IMR-90 (cell line): ENCODE measurements at regions not wholly inside any gene's neighbourhood (a gene's known extent, or its start where the extent isn't known, plus 50 kb on each side); places are given as distances from the start of the nearest gene placed in this dataset.

Source experiments
- ATAC-seq: fragments of 200-7000 bp; cut with Tn5 transposase; 2 replicates; pipeline ENCODE4 v1.9.1; 2020; ENCODE audit warnings: low read depth, mild to moderate bottlenecking, moderate library complexity
- BruUV-seq: library from RNA; stranded (reverse); fragments of 400-500 nt; replicated peaks from 2 replicates; lab custom pipeline; 2021; lab: Mats Ljungman, UMichigan
- CTCF ChIA-PET: fragments of 300-600 bp; formaldehyde crosslinking; extraction: SDS; loops from one replicate; lab custom pipeline; 2021; ENCODE audit warnings: antibody characterized with exemption; lab: Yijun Ruan, JAX
- POLR2A ChIA-PET: fragments of 300-600 bp; sonication (Branson Sonifier 250); formaldehyde crosslinking; loops from one replicate; lab custom pipeline; 2022; ENCODE audit warnings: antibody characterized with exemption; ENCODE audit not compliant: unreplicated experiment; lab: Charles Lee
- DNase-seq: peaks from one replicate; pipeline ENCODE4 v3.0.0; 2013
- H2AFZ ChIP-seq: replicated peaks from 2 replicates; pipeline ENCODE3; 2013; ENCODE audit warnings: low read length, mild to moderate bottlenecking; ENCODE audit not compliant: poor library complexity
- H2AK5ac ChIP-seq: 2 replicates; pipeline ENCODE4 v1.6.1; 2013; ENCODE audit warnings: low read depth, low read length, inconsistent platforms
- H2AK9ac ChIP-seq: replicated peaks from 2 replicates; pipeline ENCODE3; 2013; ENCODE audit warnings: mild to moderate bottlenecking, low read depth, low read length, moderate library complexity; ENCODE audit not compliant: poor library complexity
- H2BK120ac ChIP-seq: 2 replicates; pipeline ENCODE4 v1.6.1; 2013; ENCODE audit warnings: low read depth, low read length, inconsistent platforms
- H2BK15ac ChIP-seq: 3 replicates; pipeline ENCODE4 v1.6.1; 2013; ENCODE audit warnings: low read depth, low read length, inconsistent platforms
- H2BK20ac ChIP-seq: 2 replicates; pipeline ENCODE4 v1.6.1; 2013; ENCODE audit warnings: low read depth, mild to moderate bottlenecking, inconsistent platforms, low read length, moderate library complexity
- H2BK5ac ChIP-seq: 2 replicates; pipeline ENCODE4 v1.6.1; 2013; ENCODE audit warnings: mild to moderate bottlenecking, low read depth, low read length, inconsistent platforms; ENCODE audit not compliant: poor library complexity, severe bottlenecking
- H3K14ac ChIP-seq: replicated peaks from 2 replicates; pipeline ENCODE4 v1.6.1; 2013; ENCODE audit warnings: low read depth, low read length, inconsistent platforms
- H3K18ac ChIP-seq: 2 replicates; pipeline ENCODE4 v1.6.1; 2013; ENCODE audit warnings: low read depth, low read length, control low read depth
- H3K23ac ChIP-seq: 2 replicates; pipeline ENCODE4 v1.6.1; 2013; ENCODE audit warnings: low read depth, low read length, inconsistent platforms
- H3K27ac ChIP-seq: 2 replicates; pipeline ENCODE4 v1.5.1; 2013; ENCODE audit warnings: mild to moderate bottlenecking, control low read depth, low read length; ENCODE audit not compliant: insufficient read depth
- H3K27me3 ChIP-seq: 2 replicates; pipeline ENCODE4 v1.6.1; 2013; ENCODE audit warnings: low read length; ENCODE audit not compliant: control insufficient read depth, insufficient read depth
- H3K36me3 ChIP-seq: 2 replicates; pipeline ENCODE4 v1.6.1; 2013; ENCODE audit warnings: low read length, mixed read lengths; ENCODE audit not compliant: control insufficient read depth, insufficient read depth
- H3K4ac ChIP-seq: 2 replicates; pipeline ENCODE4 v1.6.1; 2013; ENCODE audit warnings: low read depth, low read length, inconsistent platforms
- H3K4me1 ChIP-seq: 2 replicates; pipeline ENCODE4 v1.6.1; 2013; ENCODE audit warnings: low read length, mixed read lengths; ENCODE audit not compliant: control insufficient read depth, insufficient read depth
- H3K4me2 ChIP-seq: 2 replicates; pipeline ENCODE4 v1.6.1; 2013; ENCODE audit warnings: low read depth, mild to moderate bottlenecking, control low read depth, low read length, moderate library complexity
- H3K4me3 ChIP-seq: 2 replicates; pipeline ENCODE4 v1.5.1; 2013; ENCODE audit warnings: low read depth, mild to moderate bottlenecking, control low read depth, low read length, moderate library complexity; ENCODE audit not compliant: insufficient read depth
- H3K56ac ChIP-seq: 2 replicates; pipeline ENCODE4 v1.6.1; 2013; ENCODE audit warnings: low read length, inconsistent platforms; ENCODE audit not compliant: insufficient read depth; ENCODE audit errors: extremely low read depth
- H3K79me1 ChIP-seq, 2 experiments: 2 replicates each; pipeline ENCODE4 v1.6.1; 2013; ENCODE audit warnings: low read length in 2 of 2, inconsistent platforms in 1 of 2, low read depth in 1 of 2
- H3K9ac ChIP-seq: 2 replicates; pipeline ENCODE4 v1.6.1; 2013; ENCODE audit warnings: low read depth, low read length, control low read depth
- H3K9me1 ChIP-seq: 2 replicates; pipeline ENCODE4 v1.6.1; 2013; ENCODE audit warnings: low read length, inconsistent platforms; ENCODE audit not compliant: insufficient read depth
- H3K9me3 ChIP-seq: 2 replicates; pipeline ENCODE4 v1.6.1; 2013; ENCODE audit warnings: low read length; ENCODE audit not compliant: control insufficient read depth, insufficient read depth
- H4K20me1 ChIP-seq: 2 replicates; pipeline ENCODE4 v1.6.1; 2013; ENCODE audit warnings: low read length, inconsistent platforms; ENCODE audit not compliant: insufficient read depth
- H4K5ac ChIP-seq: 2 replicates; pipeline ENCODE4 v1.6.1; 2013; ENCODE audit warnings: mild to moderate bottlenecking, low read depth, low read length, control low read depth
- H4K8ac ChIP-seq, 2 experiments: 2 replicates each; pipeline ENCODE4 v1.6.1; 2013; ENCODE audit warnings: low read depth in 2 of 2, low read length in 2 of 2, control low read depth in 1 of 2, inconsistent platforms in 1 of 2
- H4K91ac ChIP-seq: 2 replicates; pipeline ENCODE4 v1.6.1; 2013; ENCODE audit warnings: low read depth, low read length, inconsistent platforms; ENCODE audit not compliant: insufficient read depth
- BHLHE40 ChIP-seq: fragments of 150-350 bp; IDR thresholded peaks from 2 replicates; pipeline ENCODE4 v1.6.1; 2016; ENCODE audit warnings: mild to moderate bottlenecking, low read depth, low read length
- CHD1 ChIP-seq: IDR thresholded peaks from 2 replicates; pipeline ENCODE4 v1.6.1; 2012; ENCODE audit warnings: low read depth, low read length, improper control_type of control experiment
- ELK1 ChIP-seq: fragments of 150-350 bp; IDR thresholded peaks from 2 replicates; pipeline ENCODE4 v1.6.1; 2016; ENCODE audit warnings: low read depth, mild to moderate bottlenecking, low read length, moderate library complexity, borderline replicate concordance
- NFE2L2 ChIP-seq: fragments of 150-350 bp; IDR thresholded peaks from 2 replicates; pipeline ENCODE4 v1.6.1; 2016; ENCODE audit warnings: low read depth, mild to moderate bottlenecking, low read length
- POLR2A ChIP-seq: IDR thresholded peaks from 2 replicates; pipeline ENCODE4 v1.6.1; 2012; ENCODE audit warnings: mild to moderate bottlenecking, low read depth, low read length
- RCOR1 ChIP-seq: IDR thresholded peaks from 2 replicates; pipeline ENCODE4 v1.6.1; 2012; ENCODE audit warnings: mild to moderate bottlenecking, low read length, improper control_type of control experiment; ENCODE audit not compliant: insufficient replicate concordance
- RFX5 ChIP-seq: IDR thresholded peaks from 2 replicates; pipeline ENCODE4 v1.8.0; 2012; ENCODE audit warnings: low read depth, mild to moderate bottlenecking, low read length, moderate library complexity
- WGBS, 2 experiments: methylation state at CpG; one replicate each; pipeline versions ENCODE4 v1.1.5 to v1.1.7; 2013; ENCODE audit warnings: missing lambda C conversion rate in 2 of 2; ENCODE audit not compliant: insufficient read length in 1 of 2; ENCODE audit errors: extremely low coverage in 2 of 2; 5-methylcytosine and 5-hydroxymethylcytosine counted together
- dilution Hi-C: fragments of 300-500 bp; cut with HindIII; formaldehyde crosslinking; loops from one replicate; pipeline ENCODE4 v1.14.3; 2018; ENCODE audit warnings: low sequenced_read_pairs; ENCODE audit not compliant: unreplicated experiment
- in situ Hi-C: fragments of 300-500 bp; cut with MboI; formaldehyde crosslinking; loops from 3 replicates; pipeline ENCODE4 v1.14.3; 2019; ENCODE audit warnings: low sequenced_read_pairs, inconsistent platforms, mixed read lengths
- intact Hi-C: fragments of 100-400 bp; cut with micrococcal nuclease; formaldehyde crosslinking; loops from 2 replicates; pipeline ENCODE4 v1.10.0; 2022
- TF ChIP-seq, protein P1 (sequence below): fragments of 150-350 bp; IDR thresholded peaks from 2 replicates; pipeline ENCODE4 v1.6.1; 2017; ENCODE audit warnings: mild to moderate bottlenecking, antibody characterized with exemption, low read length, low read depth

DNA sequence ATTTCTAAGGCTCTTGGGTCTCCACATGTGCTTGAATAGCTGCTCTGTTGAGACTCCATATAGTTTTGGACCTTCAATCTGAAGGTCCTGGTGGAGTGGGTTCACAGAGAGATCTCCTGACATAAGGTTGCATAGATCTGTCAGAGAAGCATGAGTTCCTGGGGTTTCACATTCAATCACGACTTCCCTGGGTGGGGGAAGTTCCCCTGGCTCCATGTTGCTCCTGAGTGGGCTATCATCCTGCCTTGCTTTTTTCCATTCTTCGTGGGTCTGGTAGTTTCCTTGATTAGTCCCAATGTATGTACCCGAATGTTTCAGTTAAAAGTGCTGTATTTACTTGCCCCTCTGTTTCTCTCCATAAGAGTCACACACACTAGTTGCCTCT is 181.8 kb downstream of the RASSF9 start:
- H3K27me3 ChIP-seq = no peaks in the 10 kb centered on the region
- no peak overlapping the region for H2BK5ac ChIP-seq
- DNase-seq (no peak), ATAC-seq (no peak)
- no peak overlapping the region for H2AFZ ChIP-seq
- no peak overlapping the region for H4K8ac ChIP-seq
- POLR2A ChIA-PET = no interaction called here
- WGBS, 2 experiments = no CpG with 5 or more reads among the region's 3 CpGs
- H3K4me3 ChIP-seq = no peak overlapping the region
- H2BK120ac ChIP-seq = no peak overlapping the region
- no peaks in the 10 kb centered on the region for H4K20me1 ChIP-seq
- H3K56ac ChIP-seq = no peak overlapping the region
- TF ChIP-seq RCOR1 (no peak), NFE2L2 (no peak), POLR2A (no peak), BHLHE40 (no peak), RFX5 (no peak), ELK1 (no peak), CHD1 (no peak)
- TF ChIP-seq, protein P1, sequence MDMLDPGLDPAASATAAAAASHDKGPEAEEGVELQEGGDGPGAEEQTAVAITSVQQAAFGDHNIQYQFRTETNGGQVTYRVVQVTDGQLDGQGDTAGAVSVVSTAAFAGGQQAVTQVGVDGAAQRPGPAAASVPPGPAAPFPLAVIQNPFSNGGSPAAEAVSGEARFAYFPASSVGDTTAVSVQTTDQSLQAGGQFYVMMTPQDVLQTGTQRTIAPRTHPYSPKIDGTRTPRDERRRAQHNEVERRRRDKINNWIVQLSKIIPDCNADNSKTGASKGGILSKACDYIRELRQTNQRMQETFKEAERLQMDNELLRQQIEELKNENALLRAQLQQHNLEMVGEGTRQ = no peak
- no peaks in the 10 kb centered on the region for H3K79me1 ChIP-seq
- H2AK5ac ChIP-seq = no peak overlapping the region
- no peak overlapping the region for H3K18ac ChIP-seq
- intact Hi-C loops (no loop called here), dilution Hi-C loops (no loop called here), in situ Hi-C loops (no loop called here)
- no TSS peak for BruUV-seq
- H3K4me1 ChIP-seq = no peaks in the 10 kb centered on the region
- H3K4me2 ChIP-seq = no peak overlapping the region
- H4K91ac ChIP-seq = no peak overlapping the region
- H3K9ac ChIP-seq = no peak overlapping the region
- no peak overlapping the region for H3K4ac ChIP-seq
- no peaks in the 10 kb centered on the region for H3K9me1 ChIP-seq
- no peak overlapping the region for H3K14ac ChIP-seq
- CTCF ChIA-PET = no interaction called here
- H3K36me3 ChIP-seq = no peaks in the 10 kb centered on the region
- H2BK15ac ChIP-seq = no peak overlapping the region
- H2AK9ac ChIP-seq = no peak overlapping the region
- H4K5ac ChIP-seq = no peak overlapping the region
- H3K9me3 ChIP-seq = no peaks in the 10 kb centered on the region
- no peak overlapping the region for H2BK20ac ChIP-seq
- H3K23ac ChIP-seq = no peak overlapping the region
- no peak overlapping the region for H3K27ac ChIP-seq
